KMS-11 (cell line): ENCODE measurements at regions not wholly inside any gene's neighbourhood (a gene's known extent, or its start where the extent isn't known, plus 50 kb on each side); places are given as distances from the start of the nearest gene placed in this dataset.

ENCODE experiments used
- H2AFZ ChIP-seq: fragments of 200-600 bp; sonication (generic); 2 replicates; pipeline ENCODE4 v1.6.1; 2016; ENCODE audit warnings: antibody characterized with exemption, mixed run types, low read depth
- H3K27ac ChIP-seq: fragments of 200-600 bp; sonication (generic); 2 replicates; pipeline ENCODE4 v1.6.1; 2016; ENCODE audit warnings: mild to moderate bottlenecking, mixed run types
- H3K27me3 ChIP-seq: fragments of 200-600 bp; sonication (generic); 2 replicates; pipeline ENCODE4 v1.6.1; 2017; ENCODE audit warnings: mild to moderate bottlenecking, low read depth, mixed run types, moderate library complexity; ENCODE audit not compliant: insufficient read depth
- H3K36me3 ChIP-seq: fragments of 200-600 bp; sonication (generic); 2 replicates; pipeline ENCODE4 v1.6.1; 2017; ENCODE audit warnings: mild to moderate bottlenecking, mixed run types; ENCODE audit not compliant: insufficient read depth
- H3K4me1 ChIP-seq: fragments of 200-600 bp; sonication (generic); 2 replicates; pipeline ENCODE4 v1.6.1; 2016; ENCODE audit warnings: mild to moderate bottlenecking, low read depth, mixed run types; ENCODE audit not compliant: poor library complexity, severe bottlenecking
- H3K4me2 ChIP-seq: fragments of 200-600 bp; sonication (generic); 2 replicates; pipeline ENCODE4 v1.7.0; 2016; ENCODE audit warnings: mild to moderate bottlenecking, mixed run types
- H3K4me3 ChIP-seq: fragments of 200-600 bp; sonication (generic); IDR thresholded peaks from 2 replicates; pipeline ENCODE4 v1.6.1; 2017; ENCODE audit warnings: low read depth, low read length, mixed read lengths; ENCODE audit not compliant: insufficient read depth
- H3K79me2 ChIP-seq: fragments of 200-600 bp; sonication (generic); 2 replicates; pipeline ENCODE4 v1.6.1; 2016; ENCODE audit warnings: low read depth, mixed run types; ENCODE audit not compliant: insufficient read depth
- H3K9ac ChIP-seq: fragments of 200-600 bp; sonication (generic); 2 replicates; pipeline ENCODE4 v1.6.1; 2016; ENCODE audit warnings: mild to moderate bottlenecking, mixed run types
- H4K20me1 ChIP-seq: fragments of 200-600 bp; sonication (generic); 2 replicates; pipeline ENCODE4 v1.6.1; 2016; ENCODE audit warnings: mild to moderate bottlenecking, mixed run types; ENCODE audit not compliant: insufficient read depth
- TF ChIP-seq, protein P1 (sequence below): fragments of 200-600 bp; sonication (generic); conservative IDR thresholded peaks from 2 replicates; pipeline ENCODE4 v1.6.1; 2017; ENCODE audit warnings: low read depth, mild to moderate bottlenecking, antibody characterized with exemption, low read length, moderate library complexity, mixed read lengths

DNA sequence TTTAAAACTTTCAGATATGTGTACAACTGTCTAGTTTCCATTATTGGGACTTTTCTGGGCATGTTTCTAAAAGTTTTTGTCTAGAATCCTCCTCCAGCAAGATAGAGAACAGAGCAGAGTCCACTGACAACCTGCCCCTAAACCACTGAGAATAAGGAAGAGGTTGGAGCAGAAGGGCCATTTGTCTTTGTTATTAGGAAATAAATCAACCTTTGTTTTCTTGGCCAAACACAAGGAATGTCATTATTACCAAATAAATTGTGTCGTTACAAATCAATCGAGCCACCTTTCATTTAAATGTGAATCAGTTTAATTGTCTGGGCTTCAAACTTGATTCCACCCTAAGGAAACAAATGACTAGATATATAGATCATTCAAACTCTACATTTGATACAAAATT, 81.4 kb downstream of the GAS1 start:
- Histone ChIP-seq H2AFZ (no peak overlapping the region), H3K27me3 (no peaks in the 10 kb centered on the region), H3K4me3 (no peak overlapping the region), H3K36me3 (no peaks in the 10 kb centered on the region), H3K4me2 (no peak overlapping the region), H3K27ac (no peak overlapping the region), H3K9ac (no peak overlapping the region), H3K79me2 (no peaks in the 10 kb centered on the region), H4K20me1 (no peaks in the 10 kb centered on the region), H3K4me1 (no peaks in the 10 kb centered on the region)
- TF ChIP-seq, protein P1, sequence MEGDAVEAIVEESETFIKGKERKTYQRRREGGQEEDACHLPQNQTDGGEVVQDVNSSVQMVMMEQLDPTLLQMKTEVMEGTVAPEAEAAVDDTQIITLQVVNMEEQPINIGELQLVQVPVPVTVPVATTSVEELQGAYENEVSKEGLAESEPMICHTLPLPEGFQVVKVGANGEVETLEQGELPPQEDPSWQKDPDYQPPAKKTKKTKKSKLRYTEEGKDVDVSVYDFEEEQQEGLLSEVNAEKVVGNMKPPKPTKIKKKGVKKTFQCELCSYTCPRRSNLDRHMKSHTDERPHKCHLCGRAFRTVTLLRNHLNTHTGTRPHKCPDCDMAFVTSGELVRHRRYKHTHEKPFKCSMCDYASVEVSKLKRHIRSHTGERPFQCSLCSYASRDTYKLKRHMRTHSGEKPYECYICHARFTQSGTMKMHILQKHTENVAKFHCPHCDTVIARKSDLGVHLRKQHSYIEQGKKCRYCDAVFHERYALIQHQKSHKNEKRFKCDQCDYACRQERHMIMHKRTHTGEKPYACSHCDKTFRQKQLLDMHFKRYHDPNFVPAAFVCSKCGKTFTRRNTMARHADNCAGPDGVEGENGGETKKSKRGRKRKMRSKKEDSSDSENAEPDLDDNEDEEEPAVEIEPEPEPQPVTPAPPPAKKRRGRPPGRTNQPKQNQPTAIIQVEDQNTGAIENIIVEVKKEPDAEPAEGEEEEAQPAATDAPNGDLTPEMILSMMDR: no peak

GRCh38 chr9:86860006-86860405, 87.3 kb downstream of the GAS1 start:
- Histone ChIP-seq H3K4me3 (no peak overlapping the region), H3K9ac (no peak overlapping the region), H3K36me3 (no peaks in the 10 kb centered on the region), H3K27ac (no peak overlapping the region), H3K27me3 (no peaks in the 10 kb centered on the region), H3K79me2 (no peaks in the 10 kb centered on the region), H3K4me1 (no peaks in the 10 kb centered on the region), H2AFZ (no peak overlapping the region), H3K4me2 (no peak overlapping the region), H4K20me1 (no peaks in the 10 kb centered on the region)
- TF ChIP-seq, protein P1: no peak

- Histone ChIP-seq H3K4me2 (no peak overlapping the region), H3K4me3 (no peak overlapping the region), H3K9ac (no peak overlapping the region), H3K36me3 (no peaks in the 10 kb centered on the region), H2AFZ (no peak overlapping the region), H3K79me2 (no peaks in the 10 kb centered on the region), H3K27me3 (no peaks in the 10 kb centered on the region), H3K27ac (no peak overlapping the region), H4K20me1 (no peaks in the 10 kb centered on the region), H3K4me1 (no peaks in the 10 kb centered on the region)
- TF ChIP-seq, protein P1: no peak
Measured at GRCh38 chr9:86859056-86859455, 88.2 kb downstream of the GAS1 start.

DNA sequence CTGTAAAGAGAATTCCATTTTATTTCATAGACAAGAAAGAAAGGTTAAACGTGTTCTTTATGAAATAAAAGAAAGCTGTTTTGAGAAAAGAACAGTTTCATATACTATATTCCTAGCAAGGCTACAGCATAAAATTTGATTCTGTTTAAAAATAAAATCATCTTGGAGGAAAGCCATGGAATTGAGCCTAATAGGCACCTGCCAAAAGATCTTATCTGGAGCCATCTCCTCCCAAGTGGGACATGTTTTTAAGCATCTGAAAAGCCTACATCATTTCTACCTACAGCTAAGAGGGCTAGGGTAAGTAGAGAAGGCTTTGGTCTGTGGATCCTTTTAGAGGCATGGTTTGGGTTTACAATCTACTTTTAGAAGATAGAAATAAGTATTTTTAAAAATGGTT, 89.3 kb downstream of the GAS1 start:
- TF ChIP-seq, protein P1: no peak
- no peaks in the 10 kb centered on the region for H3K27me3 ChIP-seq

More for the DNA sequence above, 89.3 kb downstream of the GAS1 start:
- no peaks in the 10 kb centered on the region for H3K36me3 ChIP-seq
- H3K4me3 ChIP-seq: no peak overlapping the region
- H2AFZ ChIP-seq: no peak overlapping the region
- no peaks in the 10 kb centered on the region for H4K20me1 ChIP-seq
- H3K4me2 ChIP-seq: no peak overlapping the region
- no peak overlapping the region for H3K9ac ChIP-seq
- H3K27ac ChIP-seq: no peak overlapping the region
- H3K4me1 ChIP-seq: no peaks in the 10 kb centered on the region
- H3K79me2 ChIP-seq: no peaks in the 10 kb centered on the region
